Inferior parietal cortex (tissue), 1 donor: ENCODE measurements at regions not wholly inside any gene's neighbourhood (a gene's known extent, or its start where the extent isn't known, plus 50 kb on each side); places are given as distances from the start of the nearest gene placed in this dataset.
"Not testable (repeated sequence)": the region's sequence is repeated elsewhere in the genome, so short reads cannot be mapped to it uniquely, and the experiment has no call there.

Source experiments
- DNase-seq: peaks from one replicate; pipeline ENCODE4 v3.0.0-alpha.2; 2016; ENCODE audit errors: extremely low spot score

- DNase-seq = no peak
Measured at GRCh38 chr13:104678161-104678560, 1611.9 kb upstream of the SLC10A2 start.

GRCh38 chr13:104671901-104672300, 1605.7 kb upstream of the SLC10A2 start:
- DNase-seq = no peak

- DNase-seq = no peak
Measured at GRCh38 chr13:104657196-104657595, 1591.0 kb upstream of the SLC10A2 start.

GRCh38 chr13:104650431-104650830, 1584.2 kb upstream of the SLC10A2 start:
- no peak for DNase-seq

- no peak for DNase-seq
Measured at GRCh38 chr13:104648291-104648690, 1582.1 kb upstream of the SLC10A2 start.

GRCh38 chr13:104645786-104646185, 1579.6 kb upstream of the SLC10A2 start:
- no peak for DNase-seq

- DNase-seq = no peak
Measured at GRCh38 chr13:104641309-104641708, 1575.1 kb upstream of the SLC10A2 start.

GRCh38 chr13:104635879-104636278, 1569.7 kb upstream of the SLC10A2 start:
- no peak for DNase-seq

GRCh38 chr13:104634016-104634415, 1567.8 kb upstream of the SLC10A2 start:
- no peak for DNase-seq

GRCh38 chr13:104632736-104633135, 1566.5 kb upstream of the SLC10A2 start:
- DNase-seq = no peak

GRCh38 chr13:104625201-104625600, 1559.0 kb upstream of the SLC10A2 start:
- DNase-seq = no peak

- no peak for DNase-seq
Measured at GRCh38 chr13:104616990-104617389, 1550.8 kb upstream of the SLC10A2 start.

GRCh38 chr13:104614361-104615145, 1548.3 kb upstream of the SLC10A2 start:
- no peak for DNase-seq

- no peak for DNase-seq
Measured at GRCh38 chr13:104608331-104608730, 1542.1 kb upstream of the SLC10A2 start.

GRCh38 chr13:104605435-104605834, 1539.2 kb upstream of the SLC10A2 start:
- not testable (repeated sequence) for DNase-seq

GRCh38 chr13:104597546-104598180, 1531.4 kb upstream of the SLC10A2 start:
- no peak for DNase-seq

GRCh38 chr13:104595511-104595910, 1529.3 kb upstream of the SLC10A2 start:
- DNase-seq = no peak

- no peak for DNase-seq
Measured at GRCh38 chr13:104594806-104595205, 1528.6 kb upstream of the SLC10A2 start.

- DNase-seq = no peak
Measured at GRCh38 chr13:104593693-104594092, 1527.5 kb upstream of the SLC10A2 start.

- no peak for DNase-seq
Measured at GRCh38 chr13:104593251-104593576, 1527.0 kb upstream of the SLC10A2 start.

GRCh38 chr13:104592545-104593250, 1526.5 kb upstream of the SLC10A2 start:
- DNase-seq = no peak

- DNase-seq = no peak
Measured at GRCh38 chr13:104592127-104592526, 1525.9 kb upstream of the SLC10A2 start.
